ENCODE measurements at regions not wholly inside any gene's neighbourhood (a gene's known extent, or its start where the extent isn't known, plus 50 kb on each side); places are given as distances from the start of the nearest gene placed in this dataset.

GRCh38 chr17:12568358-12569251, 97.1 kb upstream of the MYOCD start:
- Histone ChIP-seq H3K27me3 (ENCODE audit: control insufficient read depth, insufficient read depth, low read length) (no peaks in the 10 kb centered on the region), H3K4me3 (ENCODE audit: insufficient read depth, low read depth, low read length) (no peak overlapping the region), H3K36me3 (replicated peaks; ENCODE audit: control insufficient read depth, insufficient read depth, low read length) (no peaks in the 10 kb centered on the region)
- peak; percentile 16 for DNase-seq

- H3K27me3 ChIP-seq (ENCODE audit: control insufficient read depth, insufficient read depth, low read length) = no peaks in the 10 kb centered on the region
- no peaks in the 10 kb centered on the region for H3K36me3 ChIP-seq (replicated peaks; ENCODE audit: control insufficient read depth, insufficient read depth, low read length)
- H3K4me3 ChIP-seq (ENCODE audit: insufficient read depth, low read depth, low read length) = no peak overlapping the region
- no peak for DNase-seq
These were observed 94.1 kb upstream of the MYOCD start for GRCh38 chr17:12571606-12572005.

- no peak for DNase-seq
These were observed 91.2 kb upstream of the MYOCD start for GRCh38 chr17:12574525-12574924.

GRCh38 chr17:12575641-12576040, 90.0 kb upstream of the MYOCD start:
- Histone ChIP-seq H3K4me3 (ENCODE audit: insufficient read depth, low read depth, low read length) (no peak overlapping the region), H3K27me3 (ENCODE audit: control insufficient read depth, insufficient read depth, low read length) (no peaks in the 10 kb centered on the region), H3K36me3 (replicated peaks; ENCODE audit: control insufficient read depth, insufficient read depth, low read length) (no peaks in the 10 kb centered on the region)
- DNase-seq = no peak

More at GRCh38 chr17:12574525-12574924, 91.2 kb upstream of the MYOCD start:
- no peaks in the 10 kb centered on the region for H3K27me3 ChIP-seq (ENCODE audit: control insufficient read depth, insufficient read depth, low read length)
- no peak overlapping the region for H3K4me3 ChIP-seq (ENCODE audit: insufficient read depth, low read depth, low read length)
- no peaks in the 10 kb centered on the region for H3K36me3 ChIP-seq (replicated peaks; ENCODE audit: control insufficient read depth, insufficient read depth, low read length)

GRCh38 chr17:12579288-12579687, 86.4 kb upstream of the MYOCD start:
- Histone ChIP-seq H3K27me3 (ENCODE audit: control insufficient read depth, insufficient read depth, low read length) (no peaks in the 10 kb centered on the region), H3K4me3 (ENCODE audit: insufficient read depth, low read depth, low read length) (no peak overlapping the region), H3K36me3 (replicated peaks; ENCODE audit: control insufficient read depth, insufficient read depth, low read length) (no peaks in the 10 kb centered on the region)
- no peak for DNase-seq

- Histone ChIP-seq H3K27me3 (ENCODE audit: control insufficient read depth, insufficient read depth, low read length) (no peaks in the 10 kb centered on the region), H3K4me3 (ENCODE audit: insufficient read depth, low read depth, low read length) (no peak overlapping the region), H3K36me3 (replicated peaks; ENCODE audit: control insufficient read depth, insufficient read depth, low read length) (no peaks in the 10 kb centered on the region)
- DNase-seq = no peak
These were observed 85.0 kb upstream of the MYOCD start for GRCh38 chr17:12580640-12581039.

GRCh38 chr17:12584727-12585126, 81.0 kb upstream of the MYOCD start:
- no peak for DNase-seq
- no peaks in the 10 kb centered on the region for H3K27me3 ChIP-seq (ENCODE audit: control insufficient read depth, insufficient read depth, low read length)

GRCh38 chr17:12588531-12588930, 77.2 kb upstream of the MYOCD start:
- DNase-seq = no peak
- no peaks in the 10 kb centered on the region for H3K36me3 ChIP-seq (replicated peaks; ENCODE audit: control insufficient read depth, insufficient read depth, low read length)
- no peak overlapping the region for H3K4me3 ChIP-seq (ENCODE audit: insufficient read depth, low read depth, low read length)
- H3K27me3 ChIP-seq (ENCODE audit: control insufficient read depth, insufficient read depth, low read length) = no peaks in the 10 kb centered on the region

More at GRCh38 chr17:12584727-12585126, 81.0 kb upstream of the MYOCD start:
- Histone ChIP-seq H3K4me3 (ENCODE audit: insufficient read depth, low read depth, low read length) (no peak overlapping the region), H3K36me3 (replicated peaks; ENCODE audit: control insufficient read depth, insufficient read depth, low read length) (no peaks in the 10 kb centered on the region)

GRCh38 chr17:12590417-12590816, 75.3 kb upstream of the MYOCD start:
- Histone ChIP-seq H3K4me3 (ENCODE audit: insufficient read depth, low read depth, low read length) (no peak overlapping the region), H3K27me3 (ENCODE audit: control insufficient read depth, insufficient read depth, low read length) (no peaks in the 10 kb centered on the region), H3K36me3 (replicated peaks; ENCODE audit: control insufficient read depth, insufficient read depth, low read length) (no peaks in the 10 kb centered on the region)
- DNase-seq = no peak

- no peaks in the 10 kb centered on the region for H3K27me3 ChIP-seq (ENCODE audit: control insufficient read depth, insufficient read depth, low read length)
- DNase-seq = peak; percentile 37
- no peaks in the 10 kb centered on the region for H3K36me3 ChIP-seq (replicated peaks; ENCODE audit: control insufficient read depth, insufficient read depth, low read length)
- H3K4me3 ChIP-seq (ENCODE audit: insufficient read depth, low read depth, low read length) = no peak overlapping the region
These were observed 74.5 kb upstream of the MYOCD start for GRCh38 chr17:12591021-12591735.

- H3K4me3 ChIP-seq (ENCODE audit: insufficient read depth, low read depth, low read length) = no peak overlapping the region
- no peaks in the 10 kb centered on the region for H3K27me3 ChIP-seq (ENCODE audit: control insufficient read depth, insufficient read depth, low read length)
- no peak for DNase-seq
- no peaks in the 10 kb centered on the region for H3K36me3 ChIP-seq (replicated peaks; ENCODE audit: control insufficient read depth, insufficient read depth, low read length)
These were observed 72.7 kb upstream of the MYOCD start for GRCh38 chr17:12592941-12593340.

GRCh38 chr17:12596961-12597360, 68.7 kb upstream of the MYOCD start:
- Histone ChIP-seq H3K27me3 (ENCODE audit: control insufficient read depth, insufficient read depth, low read length) (no peaks in the 10 kb centered on the region), H3K4me3 (ENCODE audit: insufficient read depth, low read depth, low read length) (no peak overlapping the region), H3K36me3 (replicated peaks; ENCODE audit: control insufficient read depth, insufficient read depth, low read length) (no peaks in the 10 kb centered on the region)
- DNase-seq = no peak

- Histone ChIP-seq H3K36me3 (replicated peaks; ENCODE audit: control insufficient read depth, insufficient read depth, low read length) (no peaks in the 10 kb centered on the region), H3K4me3 (ENCODE audit: insufficient read depth, low read depth, low read length) (no peak overlapping the region), H3K27me3 (ENCODE audit: control insufficient read depth, insufficient read depth, low read length) (no peaks in the 10 kb centered on the region)
- no peak for DNase-seq
These were observed 67.8 kb upstream of the MYOCD start for GRCh38 chr17:12597895-12598294.

- no peaks in the 10 kb centered on the region for H3K27me3 ChIP-seq (ENCODE audit: control insufficient read depth, insufficient read depth, low read length)
These were observed 66.3 kb upstream of the MYOCD start for GRCh38 chr17:12599186-12599920.

More at GRCh38 chr17:12599186-12599920, 66.3 kb upstream of the MYOCD start:
- no peak for DNase-seq
- Histone ChIP-seq H3K36me3 (replicated peaks; ENCODE audit: control insufficient read depth, insufficient read depth, low read length) (no peaks in the 10 kb centered on the region), H3K4me3 (ENCODE audit: insufficient read depth, low read depth, low read length) (no peak overlapping the region)
